ENCODE measurements at regions not wholly inside any gene's neighbourhood (a gene's known extent, or its start where the extent isn't known, plus 50 kb on each side); places are given as distances from the start of the nearest gene placed in this dataset.

- no peak for DNase-seq
These were observed 150.1 kb upstream of the ARHGAP42 start for GRCh38 chr11:100536979-100537378.

GRCh38 chr11:100543386-100543785, 143.7 kb upstream of the ARHGAP42 start:
- DNase-seq: no peak

- DNase-seq: no peak
These were observed 141.5 kb upstream of the ARHGAP42 start for GRCh38 chr11:100545556-100545955.

- DNase-seq: no peak
These were observed 141.1 kb upstream of the ARHGAP42 start for GRCh38 chr11:100545970-100546369.

GRCh38 chr11:100546714-100547113, 140.4 kb upstream of the ARHGAP42 start:
- peak; percentile 26 for DNase-seq

- DNase-seq: no peak
These were observed 136.8 kb upstream of the ARHGAP42 start for GRCh38 chr11:100550298-100550697.

GRCh38 chr11:100550912-100551632, 136.0 kb upstream of the ARHGAP42 start:
- no peak for DNase-seq

GRCh38 chr11:100555931-100556330, 131.2 kb upstream of the ARHGAP42 start:
- no peak for DNase-seq

- no peak for DNase-seq
These were observed 130.3 kb upstream of the ARHGAP42 start for GRCh38 chr11:100556781-100557180.

- DNase-seq: no peak
These were observed 129.1 kb upstream of the ARHGAP42 start for GRCh38 chr11:100557830-100558611.

GRCh38 chr11:100560606-100561005, 126.5 kb upstream of the ARHGAP42 start:
- DNase-seq: no peak

GRCh38 chr11:100561323-100561722, 125.8 kb upstream of the ARHGAP42 start:
- no peak for DNase-seq

GRCh38 chr11:100562128-100562527, 125.0 kb upstream of the ARHGAP42 start:
- no peak for DNase-seq

GRCh38 chr11:100563541-100564280, 123.4 kb upstream of the ARHGAP42 start:
- DNase-seq: no peak

- peak; percentile 9 for DNase-seq
These were observed 113.1 kb upstream of the ARHGAP42 start for GRCh38 chr11:100573911-100574513.

- DNase-seq: peak; percentile 54
These were observed 112.0 kb upstream of the ARHGAP42 start for GRCh38 chr11:100574894-100575769.

- peak; percentile 75 for DNase-seq
These were observed 111.0 kb upstream of the ARHGAP42 start for GRCh38 chr11:100575860-100576717.

GRCh38 chr11:100576718-100577021, 110.4 kb upstream of the ARHGAP42 start:
- no peak for DNase-seq

GRCh38 chr11:100578831-100579311, 108.2 kb upstream of the ARHGAP42 start:
- no peak for DNase-seq

GRCh38 chr11:100581318-100581717, 105.8 kb upstream of the ARHGAP42 start:
- DNase-seq: no peak

Measured in NCI-H82 (cell line).